Heart right ventricle (tissue), 16 donors: ENCODE measurements at regions not wholly inside any gene's neighbourhood (a gene's known extent, or its start where the extent isn't known, plus 50 kb on each side); places are given as distances from the start of the nearest gene placed in this dataset.

Experiments used
- ATAC-seq, 8 donors: fragments of 200-7000 bp; cut with Tn5 transposase; one replicate each; pipeline ENCODE4 v1.9.1; 2020; ENCODE audit warnings: mild to moderate bottlenecking in 8 of 8, moderate library complexity in 8 of 8, moderate number of reproducible peaks in 1 of 8
- DNase-seq, 2 donors: peaks; one replicate each; pipeline ENCODE4 v3.0.0-alpha.2; 2020
- H3K27ac ChIP-seq, 10 donors: fragments of 200-600 bp; sonication (generic) in 2 of 10; one replicate each; pipeline versions ENCODE4 v1.5.0 to v1.8.0; 2020 to 2022; ENCODE audit warnings: mild to moderate bottlenecking in 3 of 10
- H3K27me3 ChIP-seq, 7 donors: fragments of 200-600 bp; one replicate each; pipeline ENCODE4 v1.8.0; 2021 to 2022; ENCODE audit warnings: mild to moderate bottlenecking in 2 of 7
- H3K36me3 ChIP-seq, 9 donors: fragments of 200-600 bp; sonication (generic) in 1 of 9; one replicate each; pipeline versions ENCODE4 v1.5.0 to v1.8.0; 2020 to 2022; ENCODE audit warnings: mild to moderate bottlenecking in 2 of 9
- H3K4me1 ChIP-seq, 9 donors: fragments of 200-600 bp; sonication (generic) in 1 of 9; one replicate each; pipeline versions ENCODE4 v1.5.0 to v1.8.0; 2020 to 2022; ENCODE audit warnings: mild to moderate bottlenecking in 4 of 9
- H3K4me3 ChIP-seq, 10 donors: fragments of 200-600 bp; sonication (generic) in 2 of 10; one replicate each; pipeline versions ENCODE4 v1.5.0 to v1.8.0; 2020 to 2022; ENCODE audit warnings: mild to moderate bottlenecking in 7 of 10, moderate library complexity in 2 of 10
- H3K9me3 ChIP-seq, 11 donors: fragments of 200-600 bp in 10 of 11; sonication (generic) in 2 of 11; one replicate each; pipeline versions ENCODE4 v1.5.0 to v1.8.0; 2013 to 2022; ENCODE audit warnings: mild to moderate bottlenecking in 2 of 11, control low read depth in 1 of 11, moderate library complexity in 1 of 11
- CTCF ChIP-seq, 9 donors: fragments of 200-600 bp; sonication (generic) in 2 of 9; IDR thresholded peaks; one replicate each; pipeline versions ENCODE4 v1.5.0 to v1.8.0; 2021 to 2022; ENCODE audit warnings: antibody characterized with exemption in 9 of 9, mild to moderate bottlenecking in 5 of 9, moderate library complexity in 1 of 9
- WGBS, 2 donors: extraction: QIAGEN DNeasy Blood & Tissue Kit; methylation state at CpG; one replicate each; pipeline ENCODE4 v1.1.7; 2013; ENCODE audit warnings: inconsistent platforms in 1 of 2; 5-methylcytosine and 5-hydroxymethylcytosine counted together
- intact Hi-C, 10 donors: fragments of 100-400 bp; cut with DNase I; formaldehyde crosslinking; loops; one replicate each; pipeline versions ENCODE4 v1.11.1 to v1.14.2; 2022
- donor health status: Arrhythmogenic right ventricular cardiomyopathy.
- donor health status: ischemic (EF 13 %, LVEDD 7.1; RV severe dilation, severe dysfunction).
- donor health status: healthy with polysubstance abuse.
- donor health status: DM: no; HTN: yes; CAD: no.
- donor health status: DM: no; HTN: no; CAD: no.
- donor health status: ischemic (EF 25% LVEDD 6.9; RV normal size, moderate dysfunction).
- donor health status: ischemic (EF 25% LVEDD 5.7; RV mildly dilated, moderate dysfunction).
- donor health status: healthy.
- donor health status: DM: yes; HTN: yes; CAD: no.
- donor health status: Ischemic cardiomyopathy.
- donor health status: ischemic (EF 35%, LVEDD 5.7; RV mildly dilated, moderate dysfunction).
- donor health status: nonischemic (EF 11% LVEDD 7.7; RV severe dilation, severe dysfunction).
- donor health status: DM: yes; HTN: yes; CAD: no.
- donor health status: PGD.
- donor health status: ischemic (EF 29% LVEDD 5.4; RV normal size, mild dysfunction).
- donor health status: nonischemic (EF 23%, LVEDD 6.1; RV moderate dilation, normal function).

GRCh38 chr3:118165413-118165812 lies 869.2 kb downstream of the IGSF11 start:
- no peak for ATAC-seq
- peaks cover 0 to 35% (median 0%) of the 10 kb centered on the region in 11 donors for H3K9me3 ChIP-seq
- DNase-seq: no peak
- H3K27ac ChIP-seq: no peak overlapping the region
- WGBS, 2 donors: 60 to 74% methylated on average over 4 of the region's 4 CpGs
- no peaks in the 10 kb centered on the region for H3K36me3 ChIP-seq
- intact Hi-C loops: no loop called here
- TF ChIP-seq CTCF (IDR thresholded peaks at IDR 0.05): no peak
- no peaks in the 10 kb centered on the region for H3K27me3 ChIP-seq
- no peaks in the 10 kb centered on the region for H3K4me1 ChIP-seq
- H3K4me3 ChIP-seq: no peak overlapping the region

GRCh38 chr3:118167571-118167970 lies 867.1 kb downstream of the IGSF11 start:
- H3K27ac ChIP-seq: no peak overlapping the region
- no peaks in the 10 kb centered on the region for H3K36me3 ChIP-seq
- peaks cover 0 to 37% (median 0%) of the 10 kb centered on the region in 11 donors for H3K9me3 ChIP-seq
- DNase-seq: no peak
- no peak for ATAC-seq
- TF ChIP-seq CTCF (IDR thresholded peaks at IDR 0.05): no peak
- no peaks in the 10 kb centered on the region for H3K27me3 ChIP-seq
- H3K4me1 ChIP-seq: no peaks in the 10 kb centered on the region
- no peak overlapping the region for H3K4me3 ChIP-seq
- WGBS, 2 donors: 39 to 48% methylated on average over 2 of the region's 2 CpGs
- intact Hi-C loops: no loop called here

DNA sequence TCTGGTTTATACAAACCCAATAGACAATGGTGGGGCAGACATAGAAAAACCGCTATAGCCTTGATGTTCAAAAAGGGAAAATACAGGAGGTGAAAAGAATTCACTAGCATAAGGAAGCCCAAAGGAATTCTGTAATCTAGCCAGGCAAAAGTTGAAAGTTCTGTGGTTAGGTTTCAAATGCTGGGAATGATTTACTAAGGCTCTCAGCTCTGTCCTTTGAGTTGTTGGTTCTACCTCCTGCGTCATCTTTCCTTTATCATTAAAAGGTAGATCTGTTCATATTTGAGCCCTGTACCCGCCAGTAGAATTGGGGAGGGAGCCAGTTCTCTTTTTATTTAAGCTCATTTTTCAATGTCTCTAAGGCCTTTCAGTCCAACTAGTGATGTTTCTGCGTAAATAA lies 866.5 kb downstream of the IGSF11 start:
- H3K4me1 ChIP-seq: no peaks in the 10 kb centered on the region
- H3K36me3 ChIP-seq: no peaks in the 10 kb centered on the region
- DNase-seq: no peak
- no peak for ATAC-seq
- no peaks in the 10 kb centered on the region for H3K27me3 ChIP-seq
- no peak overlapping the region for H3K27ac ChIP-seq
- WGBS, 2 donors: 77 to 86% methylated on average over 4 of the region's 4 CpGs
- no peak for TF ChIP-seq CTCF (IDR thresholded peaks at IDR 0.05)
- peaks cover 0 to 33% (median 0%) of the 10 kb centered on the region in 11 donors for H3K9me3 ChIP-seq
- intact Hi-C loops: no loop called here
- H3K4me3 ChIP-seq: no peak overlapping the region

GRCh38 chr3:118171236-118171852 lies 863.3 kb downstream of the IGSF11 start:
- no peaks in the 10 kb centered on the region for H3K4me1 ChIP-seq
- no peaks in the 10 kb centered on the region for H3K27me3 ChIP-seq
- DNase-seq (no peak), ATAC-seq (no peak)
- 95 to 96% methylated on average over 32 to 35 of the region's 35 CpGs for WGBS, 2 donors
- no peak overlapping the region for H3K4me3 ChIP-seq
- intact Hi-C loops: no loop called here
- H3K27ac ChIP-seq: no peak overlapping the region
- H3K9me3 ChIP-seq: peaks cover 0 to 40% (median 0%) of the 10 kb centered on the region in 11 donors
- TF ChIP-seq CTCF (IDR thresholded peaks at IDR 0.05): no peak
- H3K36me3 ChIP-seq: no peaks in the 10 kb centered on the region
